T1000 (cell line): ENCODE measurements at regions not wholly inside any gene's neighbourhood (a gene's known extent, or its start where the extent isn't known, plus 50 kb on each side); places are given as distances from the start of the nearest gene placed in this dataset.
"Not testable (repeated sequence)": the region's sequence is repeated elsewhere in the genome, so short reads cannot be mapped to it uniquely, and the experiment has no call there.

Experiments
- DNase-seq: peaks from one replicate; lab custom pipeline; 2025; ENCODE audit warnings: mixed read lengths; lab: John Stamatoyannopoulos, UW

GRCh38 chr4:117135634-117136354 lies 50.4 kb upstream of the TRAM1L1 start:
- DNase-seq: no peak

GRCh38 chr4:117137145-117137544 lies 51.8 kb upstream of the TRAM1L1 start:
- peak; percentile 39 for DNase-seq

GRCh38 chr4:117138732-117139131 lies 53.4 kb upstream of the TRAM1L1 start:
- not testable (repeated sequence) for DNase-seq

GRCh38 chr4:117154251-117154650 lies 68.9 kb upstream of the TRAM1L1 start:
- no peak for DNase-seq

GRCh38 chr4:117156806-117157205 lies 71.4 kb upstream of the TRAM1L1 start:
- DNase-seq: no peak

GRCh38 chr4:117157360-117157759 lies 72.0 kb upstream of the TRAM1L1 start:
- no peak for DNase-seq

GRCh38 chr4:117162976-117163375 lies 77.6 kb upstream of the TRAM1L1 start:
- DNase-seq: no peak

- no peak for DNase-seq
Observed at GRCh38 chr4:117164338-117164737, 79.0 kb upstream of the TRAM1L1 start.

GRCh38 chr4:117175369-117175768 lies 90.0 kb upstream of the TRAM1L1 start:
- DNase-seq: not testable (repeated sequence)

GRCh38 chr4:117203231-117203630 lies 117.9 kb upstream of the TRAM1L1 start:
- no peak for DNase-seq

- no peak for DNase-seq
Observed at GRCh38 chr4:117210551-117210950, 125.2 kb upstream of the TRAM1L1 start.

GRCh38 chr4:117224256-117224655 lies 138.9 kb upstream of the TRAM1L1 start:
- DNase-seq: no peak

GRCh38 chr4:117225471-117225870 lies 140.1 kb upstream of the TRAM1L1 start:
- DNase-seq: no peak

- no peak for DNase-seq
Observed at GRCh38 chr4:117227925-117228324, 142.5 kb upstream of the TRAM1L1 start.

GRCh38 chr4:117239434-117239833 lies 154.1 kb upstream of the TRAM1L1 start:
- no peak for DNase-seq

- DNase-seq: no peak
Observed at GRCh38 chr4:117249333-117249732, 164.0 kb upstream of the TRAM1L1 start.

GRCh38 chr4:117264072-117264471 lies 178.7 kb upstream of the TRAM1L1 start:
- DNase-seq: no peak

- no peak for DNase-seq
Observed at GRCh38 chr4:117267317-117267716, 181.9 kb upstream of the TRAM1L1 start.

GRCh38 chr4:117284736-117285135 lies 199.4 kb upstream of the TRAM1L1 start:
- no peak for DNase-seq

- no peak for DNase-seq
Observed at GRCh38 chr4:117293784-117294183, 208.4 kb upstream of the TRAM1L1 start.

- no peak for DNase-seq
Observed at GRCh38 chr4:117302226-117302625, 216.8 kb upstream of the TRAM1L1 start.

- no peak for DNase-seq
Observed at GRCh38 chr4:117311215-117311614, 225.8 kb upstream of the TRAM1L1 start.

GRCh38 chr4:117311989-117312388 lies 226.6 kb upstream of the TRAM1L1 start:
- DNase-seq: no peak

GRCh38 chr4:117324851-117325491 lies 239.6 kb upstream of the TRAM1L1 start:
- peak; percentile 67 for DNase-seq
